ENCODE measurements at regions not wholly inside any gene's neighbourhood (a gene's known extent, or its start where the extent isn't known, plus 50 kb on each side); places are given as distances from the start of the nearest gene placed in this dataset.

DNA sequence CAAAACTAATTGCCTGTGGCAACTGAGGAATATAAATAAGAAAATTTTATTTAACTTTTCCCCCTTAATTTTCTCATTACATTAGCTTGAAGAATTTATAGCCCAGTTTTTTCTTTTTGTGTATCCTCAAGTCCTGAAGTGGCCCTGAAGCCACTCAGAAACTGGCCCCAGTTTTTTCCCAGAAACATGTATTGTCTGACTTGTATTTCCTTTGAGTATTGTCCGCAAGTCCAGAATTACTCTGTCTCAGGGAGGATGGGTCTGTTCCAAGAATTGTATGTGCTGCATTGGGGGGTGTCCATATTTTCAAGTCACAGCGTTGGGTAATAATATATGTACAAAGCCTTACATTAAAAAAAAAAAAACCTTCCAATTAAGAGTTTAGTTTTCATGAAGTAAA, 149.7 kb upstream of the IL12A start:
- TF ChIP-seq, protein P1, sequence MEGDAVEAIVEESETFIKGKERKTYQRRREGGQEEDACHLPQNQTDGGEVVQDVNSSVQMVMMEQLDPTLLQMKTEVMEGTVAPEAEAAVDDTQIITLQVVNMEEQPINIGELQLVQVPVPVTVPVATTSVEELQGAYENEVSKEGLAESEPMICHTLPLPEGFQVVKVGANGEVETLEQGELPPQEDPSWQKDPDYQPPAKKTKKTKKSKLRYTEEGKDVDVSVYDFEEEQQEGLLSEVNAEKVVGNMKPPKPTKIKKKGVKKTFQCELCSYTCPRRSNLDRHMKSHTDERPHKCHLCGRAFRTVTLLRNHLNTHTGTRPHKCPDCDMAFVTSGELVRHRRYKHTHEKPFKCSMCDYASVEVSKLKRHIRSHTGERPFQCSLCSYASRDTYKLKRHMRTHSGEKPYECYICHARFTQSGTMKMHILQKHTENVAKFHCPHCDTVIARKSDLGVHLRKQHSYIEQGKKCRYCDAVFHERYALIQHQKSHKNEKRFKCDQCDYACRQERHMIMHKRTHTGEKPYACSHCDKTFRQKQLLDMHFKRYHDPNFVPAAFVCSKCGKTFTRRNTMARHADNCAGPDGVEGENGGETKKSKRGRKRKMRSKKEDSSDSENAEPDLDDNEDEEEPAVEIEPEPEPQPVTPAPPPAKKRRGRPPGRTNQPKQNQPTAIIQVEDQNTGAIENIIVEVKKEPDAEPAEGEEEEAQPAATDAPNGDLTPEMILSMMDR (conservative IDR thresholded peaks at IDR 0.05): no peak
- Histone ChIP-seq H3K4me1 (ENCODE audit: control insufficient read depth, insufficient read depth, low read length) (peaks cover 4% of the 10 kb centered on the region), H3K9ac (ENCODE audit: extremely low read depth, low read length, poor library complexity, severe bottlenecking) (no peak overlapping the region), H3K36me3 (ENCODE audit: control insufficient read depth, insufficient read depth, low read length) (no peaks in the 10 kb centered on the region), H3K27me3 (ENCODE audit: control insufficient read depth, insufficient read depth, low read length, poor library complexity, severe bottlenecking) (no peaks in the 10 kb centered on the region), H3K4me3 (ENCODE audit: low read length) (no peak overlapping the region), H3K27ac (ENCODE audit: low read depth, low read length) (no peak overlapping the region), H3K9me3 (ENCODE audit: control insufficient read depth, low read length) (no peaks in the 10 kb centered on the region)
- no peak for DNase-seq
- no peaks in the 10 kb centered on the region for H3K9me3 Mint-ChIP-seq
- H3K36me3 Mint-ChIP-seq (ENCODE audit: low read depth): no peaks in the 10 kb centered on the region
- H3K27ac Mint-ChIP-seq: no peak overlapping the region
- 100% methylated on average over 1 of the region's 2 CpGs for WGBS, 2 experiments (ENCODE audit: insufficient coverage in 1 of 2, insufficient read length in 1 of 2)
- H3K4me1 Mint-ChIP-seq: peaks cover 3% of the 10 kb centered on the region
- no peak overlapping the region for H3K4me3 Mint-ChIP-seq
- peaks cover 9% of the 10 kb centered on the region for H3K27me3 Mint-ChIP-seq (ENCODE audit: insufficient read depth)

DNA sequence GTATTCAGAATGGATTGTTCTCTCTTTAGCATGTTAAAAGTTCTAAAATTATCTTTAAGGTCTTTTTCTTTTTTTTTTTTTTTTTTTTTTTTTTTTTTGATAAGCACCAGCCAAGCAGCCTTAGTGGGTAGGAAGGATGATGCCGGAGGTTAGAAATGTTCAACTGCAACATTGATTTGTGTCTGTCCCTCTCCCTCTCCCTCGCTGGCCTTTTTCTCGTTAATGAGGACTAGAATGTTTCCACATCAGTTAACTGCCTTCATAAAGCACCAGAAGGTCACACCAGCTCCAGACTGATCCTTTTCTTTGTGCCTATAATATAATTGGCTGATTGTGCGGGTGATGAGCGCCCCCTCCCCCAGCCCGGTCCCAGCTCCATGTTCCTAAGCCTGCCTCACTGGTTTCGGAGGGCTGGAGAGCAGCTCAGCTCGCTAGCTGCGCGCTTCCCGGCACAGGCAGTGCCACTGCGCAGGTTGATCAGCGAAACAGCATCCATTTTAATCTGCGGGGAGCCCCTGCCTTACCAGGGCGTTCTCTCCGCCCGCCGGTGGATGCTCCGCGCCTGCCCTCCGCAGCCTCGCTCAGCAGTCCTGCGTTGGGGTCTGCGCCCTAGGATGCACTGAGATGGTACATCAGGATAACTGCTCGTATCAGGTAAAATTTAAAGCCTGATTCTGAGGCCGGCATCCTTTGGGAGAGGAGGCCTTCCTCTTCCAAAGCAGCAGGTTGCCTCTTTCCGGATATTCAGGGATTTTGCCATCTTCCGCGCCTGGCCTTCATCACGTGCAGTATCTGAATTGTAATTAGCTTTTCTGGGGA, 148.9 kb upstream of the IL12A start, which contains the start of gene SCHIP1:
Gene SCHIP1 (plus strand): TSS at position 301 of the 819 bp plus-strand sequence.
- H3K4me3 ChIP-seq (ENCODE audit: low read length): peak within 1 kb of the TSS; percentile 49
- H3K9ac ChIP-seq (ENCODE audit: extremely low read depth, low read length, poor library complexity, severe bottlenecking): peak within 1 kb of the TSS; percentile 41
- Mint-ChIP-seq H3K9me3 (no peaks in the 10 kb centered on the region), H3K4me3 (peak within 1 kb of the TSS; percentile 54), H3K4me1 (peaks cover 3% of the 10 kb centered on the region), H3K27ac (peak within 1 kb of the TSS; percentile 82), H3K27me3 (ENCODE audit: insufficient read depth) (peaks cover 9% of the 10 kb centered on the region), H3K36me3 (ENCODE audit: low read depth) (no peaks in the 10 kb centered on the region)
- DNase-seq: peak; percentile 89
- no peaks in the 10 kb centered on the region for H3K36me3 ChIP-seq (ENCODE audit: control insufficient read depth, insufficient read depth, low read length)
- peaks cover 4% of the 10 kb centered on the region for H3K4me1 ChIP-seq (ENCODE audit: control insufficient read depth, insufficient read depth, low read length)
- no peaks in the 10 kb centered on the region for H3K9me3 ChIP-seq (ENCODE audit: control insufficient read depth, low read length)
- TF ChIP-seq, protein P1 (conservative IDR thresholded peaks at IDR 0.05): no peak
- H3K27me3 ChIP-seq (ENCODE audit: control insufficient read depth, insufficient read depth, low read length, poor library complexity, severe bottlenecking): no peaks in the 10 kb centered on the region
- WGBS, 2 experiments (ENCODE audit: insufficient coverage in 1 of 2, insufficient read length in 1 of 2): 49 to 64% methylated on average over 21 to 30 of the region's 30 CpGs
- peak within 1 kb of the TSS; percentile 95 for H3K27ac ChIP-seq (ENCODE audit: low read depth, low read length)

DNA sequence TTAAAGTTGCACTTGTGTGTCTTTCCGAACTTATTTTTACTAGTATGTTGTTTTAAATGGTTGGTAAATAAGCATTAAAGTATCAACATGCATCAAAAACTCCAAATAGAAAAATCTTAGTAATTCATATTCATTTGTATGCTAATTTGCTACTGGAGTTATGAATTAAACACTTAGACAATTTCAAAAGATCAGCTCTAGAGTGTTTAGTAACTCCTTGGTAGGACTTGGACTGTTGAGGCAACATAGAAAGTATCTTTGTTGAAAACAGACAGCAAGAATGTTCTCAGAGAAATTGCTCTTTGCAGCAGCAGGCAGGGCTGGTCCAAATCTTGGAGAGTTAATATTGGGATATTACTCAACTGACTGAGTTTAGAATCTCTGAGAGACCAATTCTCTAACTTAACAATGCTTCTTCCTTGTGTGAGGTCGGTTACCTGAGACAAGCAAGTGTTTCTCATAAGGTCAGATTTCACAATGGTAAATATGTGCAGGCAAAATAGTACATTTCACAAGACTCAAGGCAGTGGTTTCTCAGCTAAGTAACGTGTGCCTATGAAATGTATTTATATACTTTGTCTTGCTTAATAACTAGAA, 147.8 kb upstream of the IL12A start:
- Mint-ChIP-seq H3K9me3 (no peaks in the 10 kb centered on the region), H3K27me3 (ENCODE audit: insufficient read depth) (peaks cover 9% of the 10 kb centered on the region), H3K36me3 (ENCODE audit: low read depth) (no peaks in the 10 kb centered on the region), H3K4me3 (no peak overlapping the region), H3K27ac (no peak overlapping the region), H3K4me1 (peaks cover 3% of the 10 kb centered on the region)
- Histone ChIP-seq H3K9ac (ENCODE audit: extremely low read depth, low read length, poor library complexity, severe bottlenecking) (no peak overlapping the region), H3K27ac (ENCODE audit: low read depth, low read length) (peak overlapping the region; percentile 42), H3K4me1 (ENCODE audit: control insufficient read depth, insufficient read depth, low read length) (peaks cover 4% of the 10 kb centered on the region), H3K36me3 (ENCODE audit: control insufficient read depth, insufficient read depth, low read length) (no peaks in the 10 kb centered on the region), H3K9me3 (ENCODE audit: control insufficient read depth, low read length) (no peaks in the 10 kb centered on the region), H3K27me3 (ENCODE audit: control insufficient read depth, insufficient read depth, low read length, poor library complexity, severe bottlenecking) (no peaks in the 10 kb centered on the region), H3K4me3 (ENCODE audit: low read length) (no peak overlapping the region)
- TF ChIP-seq, protein P1 (conservative IDR thresholded peaks at IDR 0.05): no peak
- WGBS, 2 experiments (ENCODE audit: insufficient coverage in 1 of 2, insufficient read length in 1 of 2): 80 to 84% methylated on average over 1 to 3 of the region's 3 CpGs
- DNase-seq: no peak

All from endodermal cell (in vitro differentiated cells).